SK-N-SH treated with all-trans-retinoic acid at 6 μM for 48 hours (cell line): ENCODE measurements at regions not wholly inside any gene's neighbourhood (a gene's known extent, or its start where the extent isn't known, plus 50 kb on each side); places are given as distances from the start of the nearest gene placed in this dataset.
"Not testable (repeated sequence)": the region's sequence is repeated elsewhere in the genome, so short reads cannot be mapped to it uniquely, and the experiment has no call there.

ENCODE experiments used
- ATAC-seq: fragments of 200-7000 bp; cut with Tn5 transposase; 3 replicates; pipeline ENCODE4 v1.9.1; 2020; ENCODE audit warnings: mild to moderate bottlenecking, moderate library complexity
- ARNTL ChIP-seq: fragments of 450-650 bp; formaldehyde crosslinking; IDR thresholded peaks from 2 replicates; pipeline ENCODE4 v1.5.0; 2020; ENCODE audit warnings: low read depth, mild to moderate bottlenecking, moderate library complexity, borderline replicate concordance
- BACH2 ChIP-seq: fragments of 250-450 bp; sonication (Bioruptor Pico); IDR thresholded peaks from 2 replicates; pipeline ENCODE4 v1.9.0; 2021; ENCODE audit warnings: mild to moderate bottlenecking, borderline replicate concordance
- CREB5 ChIP-seq: fragments of 250-450 bp; sonication (Bioruptor Pico); IDR thresholded peaks from 2 replicates; pipeline ENCODE4 v1.5.1; 2020; ENCODE audit warnings: low read depth, mild to moderate bottlenecking, moderate library complexity
- CSDC2 ChIP-seq: fragments of 250-450 bp; sonication (Bioruptor Pico); IDR thresholded peaks from 2 replicates; pipeline ENCODE4 v1.5.0; 2020; ENCODE audit warnings: mild to moderate bottlenecking, moderate library complexity
- CSRNP3 ChIP-seq: fragments of 250-450 bp; sonication (Bioruptor Pico); IDR thresholded peaks from 2 replicates; pipeline ENCODE4 v1.5.1; 2021; ENCODE audit warnings: mild to moderate bottlenecking, moderate library complexity
- ESRRG ChIP-seq: fragments of 250-450 bp; sonication (Bioruptor Pico); IDR thresholded peaks from 2 replicates; pipeline ENCODE4 v1.6.1; 2021; ENCODE audit warnings: mild to moderate bottlenecking
- GLIS3 ChIP-seq: fragments of 250-450 bp; sonication (Bioruptor Pico); IDR thresholded peaks from 2 replicates; pipeline ENCODE4 v1.5.0; 2020; ENCODE audit warnings: mild to moderate bottlenecking, moderate library complexity
- ISL1 ChIP-seq: fragments of 250-450 bp; sonication (Bioruptor Pico); IDR thresholded peaks from 2 replicates; pipeline ENCODE4 v2.1.2; 2022; ENCODE audit warnings: mild to moderate bottlenecking, moderate library complexity
- OSR1 ChIP-seq: fragments of 250-450 bp; sonication (Bioruptor Pico); IDR thresholded peaks from 2 replicates; pipeline ENCODE4 v1.8.0; 2022; ENCODE audit warnings: moderate library complexity, mild to moderate bottlenecking, inconsistent platforms
- PATZ1 ChIP-seq: fragments of 250-450 bp; sonication (Bioruptor Pico); IDR thresholded peaks from 2 replicates; pipeline ENCODE4 v1.8.0; 2020; ENCODE audit warnings: mild to moderate bottlenecking, moderate library complexity, borderline replicate concordance
- PPARA ChIP-seq: fragments of 250-450 bp; sonication (Bioruptor Pico); IDR thresholded peaks from 2 replicates; pipeline ENCODE4 v1.5.0; 2020; ENCODE audit warnings: mild to moderate bottlenecking, borderline replicate concordance
- RARB ChIP-seq: fragments of 250-450 bp; sonication (Bioruptor Pico); IDR thresholded peaks from 2 replicates; pipeline ENCODE4 v1.8.0; 2021; ENCODE audit warnings: mild to moderate bottlenecking, moderate library complexity
- SNAI2 ChIP-seq: fragments of 250-450 bp; sonication (Bioruptor Pico); IDR thresholded peaks from 2 replicates; pipeline ENCODE4 v1.5.0; 2020; ENCODE audit warnings: mild to moderate bottlenecking, moderate library complexity
- TCF4 ChIP-seq: fragments of 250-450 bp; sonication (Bioruptor Pico); IDR thresholded peaks from 2 replicates; pipeline ENCODE4 v1.8.0; 2021; ENCODE audit warnings: mild to moderate bottlenecking, moderate library complexity, borderline replicate concordance
- ZFP3 ChIP-seq: fragments of 250-450 bp; sonication (Bioruptor Pico); IDR thresholded peaks from 2 replicates; pipeline ENCODE4 v1.5.0; 2020; ENCODE audit warnings: mild to moderate bottlenecking, moderate library complexity
- ZNF565 ChIP-seq: fragments of 450-650 bp; formaldehyde crosslinking; conservative IDR thresholded peaks from 2 replicates; pipeline ENCODE4 v1.5.0; 2020; ENCODE audit warnings: low read depth, mild to moderate bottlenecking, moderate library complexity
- ZNF70 ChIP-seq: fragments of 450-650 bp; formaldehyde crosslinking; IDR thresholded peaks from 2 replicates; pipeline ENCODE4 v1.5.0; 2020; ENCODE audit warnings: mild to moderate bottlenecking, moderate library complexity
- ZNF8 ChIP-seq: fragments of 450-650 bp; formaldehyde crosslinking; IDR thresholded peaks from 2 replicates; pipeline ENCODE4 v1.5.0; 2020; ENCODE audit warnings: mild to moderate bottlenecking, moderate library complexity
- TF ChIP-seq, protein P1 (sequence below): fragments of 250-450 bp; sonication (Bioruptor Pico); IDR thresholded peaks from 2 replicates; pipeline ENCODE4 v1.8.0; 2021; ENCODE audit warnings: low read depth, mild to moderate bottlenecking, moderate library complexity, borderline replicate concordance

DNA sequence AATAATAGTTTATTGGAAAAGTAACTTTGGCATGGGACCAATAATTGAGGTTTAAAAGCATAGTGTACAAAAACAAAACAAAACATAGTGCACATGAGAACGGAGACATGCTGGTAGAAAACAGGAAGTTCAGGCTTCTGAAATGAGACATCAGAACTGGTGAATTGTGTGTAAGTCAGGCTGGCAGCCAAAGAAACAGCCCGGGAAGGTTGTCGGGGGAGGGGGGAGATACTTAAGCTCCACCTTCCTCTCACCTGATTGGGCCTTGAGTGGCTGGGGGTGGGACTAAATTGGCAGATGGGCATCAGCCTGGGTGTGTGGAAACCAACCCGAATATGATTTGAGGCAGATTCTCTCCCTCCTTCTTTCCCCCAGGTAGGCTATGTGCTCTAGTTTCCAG, 256.3 kb downstream of the SMARCA2 start:
- ATAC-seq: no peak
- no peak for TF ChIP-seq PPARA (CRISPR knock-in tag)
- TF ChIP-seq ESRRG (CRISPR knock-in tag): no peak
- no peak for TF ChIP-seq ISL1 (CRISPR knock-in tag)
- TF ChIP-seq RARB (CRISPR knock-in tag): no peak
- TF ChIP-seq ARNTL (CRISPR knock-in tag): no peak
- TF ChIP-seq ZNF8 (CRISPR knock-in tag): no peak
- TF ChIP-seq, protein P1, sequence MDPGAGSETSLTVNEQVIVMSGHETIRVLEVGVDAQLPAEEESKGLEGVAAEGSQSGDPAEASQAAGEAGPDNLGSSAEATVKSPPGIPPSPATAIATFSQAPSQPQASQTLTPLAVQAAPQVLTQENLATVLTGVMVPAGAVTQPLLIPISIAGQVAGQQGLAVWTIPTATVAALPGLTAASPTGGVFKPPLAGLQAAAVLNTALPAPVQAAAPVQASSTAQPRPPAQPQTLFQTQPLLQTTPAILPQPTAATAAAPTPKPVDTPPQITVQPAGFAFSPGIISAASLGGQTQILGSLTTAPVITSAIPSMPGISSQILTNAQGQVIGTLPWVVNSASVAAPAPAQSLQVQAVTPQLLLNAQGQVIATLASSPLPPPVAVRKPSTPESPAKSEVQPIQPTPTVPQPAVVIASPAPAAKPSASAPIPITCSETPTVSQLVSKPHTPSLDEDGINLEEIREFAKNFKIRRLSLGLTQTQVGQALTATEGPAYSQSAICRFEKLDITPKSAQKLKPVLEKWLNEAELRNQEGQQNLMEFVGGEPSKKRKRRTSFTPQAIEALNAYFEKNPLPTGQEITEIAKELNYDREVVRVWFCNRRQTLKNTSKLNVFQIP (CRISPR knock-in tag): no peak

DNA sequence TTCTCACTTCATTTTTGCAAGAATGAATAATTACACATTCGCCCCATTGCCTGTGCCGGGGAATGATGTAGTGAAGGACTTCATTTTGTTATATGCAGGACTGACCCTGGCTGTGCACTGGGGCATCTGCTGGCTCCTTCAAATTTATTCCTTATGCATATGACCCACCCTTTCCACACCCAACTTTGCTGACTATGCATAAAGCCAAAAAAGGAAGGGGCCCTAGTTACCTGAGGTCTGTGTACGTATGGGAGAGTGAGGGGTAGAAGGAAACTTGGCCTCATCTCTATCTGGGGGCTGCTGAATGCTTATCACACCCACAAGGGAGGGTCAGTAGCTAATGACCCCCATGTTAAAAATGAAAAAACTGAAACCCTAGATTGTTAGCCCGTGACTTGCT, 259.6 kb downstream of the SMARCA2 start:
- no peak for ATAC-seq

GRCh38 chr9:2276296-2276695, 261.1 kb downstream of the SMARCA2 start:
- TF ChIP-seq ZNF565 (CRISPR knock-in tag) (no peak), CREB5 (CRISPR knock-in tag) (no peak), ZNF70 (no peak)
- no peak for ATAC-seq

More for the DNA sequence above, 259.6 kb downstream of the SMARCA2 start:
- TF ChIP-seq SNAI2 (CRISPR knock-in tag): no peak
- TF ChIP-seq ESRRG (CRISPR knock-in tag): no peak
- no peak for TF ChIP-seq RARB (CRISPR knock-in tag)
- TF ChIP-seq ZNF70: no peak
- TF ChIP-seq ARNTL (CRISPR knock-in tag): no peak
- TF ChIP-seq TCF4 (CRISPR knock-in tag): no peak
- no peak for TF ChIP-seq OSR1 (CRISPR knock-in tag)
- no peak for TF ChIP-seq CSDC2 (CRISPR knock-in tag)
- TF ChIP-seq CREB5 (CRISPR knock-in tag): no peak
- no peak for TF ChIP-seq GLIS3 (CRISPR knock-in tag)
- TF ChIP-seq, protein P1 (CRISPR knock-in tag): no peak
- no peak for TF ChIP-seq CSRNP3 (CRISPR knock-in tag)
- no peak for TF ChIP-seq PATZ1 (CRISPR knock-in tag)
- no peak for TF ChIP-seq BACH2 (CRISPR knock-in tag)
- TF ChIP-seq ZFP3 (CRISPR knock-in tag): no peak
- no peak for TF ChIP-seq ZNF565 (CRISPR knock-in tag)
- TF ChIP-seq ZNF8 (CRISPR knock-in tag): no peak
- TF ChIP-seq, all 23 proteins: peak for 0

DNA sequence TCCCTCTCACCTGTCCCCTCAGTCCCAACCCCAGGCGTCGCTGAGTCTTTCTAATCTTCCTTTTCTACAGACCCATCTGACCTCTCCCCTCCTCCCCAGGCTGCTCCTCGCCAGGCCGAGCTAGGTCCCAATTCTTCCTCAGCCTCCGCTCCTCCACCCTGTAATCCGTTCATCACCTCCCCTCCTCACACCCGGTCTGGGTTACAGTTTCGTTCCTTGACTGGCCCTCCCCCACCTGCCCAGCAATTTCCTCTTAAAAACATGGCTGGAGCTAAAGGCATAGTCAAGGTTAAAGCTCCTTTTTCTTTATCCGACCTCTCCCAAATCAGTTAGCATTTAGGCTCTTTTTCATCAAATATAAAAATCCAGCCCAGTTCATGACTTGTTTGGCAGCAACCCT, 262.0 kb downstream of the SMARCA2 start:
- not testable (repeated sequence) for ATAC-seq

GRCh38 chr9:2277644-2278043, 262.5 kb downstream of the SMARCA2 start:
- not testable (repeated sequence) for ATAC-seq

GRCh38 chr9:2279138-2279537, 264.0 kb downstream of the SMARCA2 start:
- ATAC-seq: not testable (repeated sequence)
